ENCODE measurements at regions not wholly inside any gene's neighbourhood (a gene's known extent, or its start where the extent isn't known, plus 50 kb on each side); places are given as distances from the start of the nearest gene placed in this dataset.

- DNase-seq = no peak
These were observed 279.0 kb upstream of the ZFHX3 start for GRCh38 chr16:73326770-73327470.

- DNase-seq = no peak
These were observed 278.3 kb upstream of the ZFHX3 start for GRCh38 chr16:73326221-73326620.

- DNase-seq = no peak
These were observed 276.0 kb upstream of the ZFHX3 start for GRCh38 chr16:73323880-73324279.

GRCh38 chr16:73322856-73323255, 274.9 kb upstream of the ZFHX3 start:
- DNase-seq = no peak

- DNase-seq = no peak
These were observed 273.9 kb upstream of the ZFHX3 start for GRCh38 chr16:73321853-73322252.

- peak in 1 of 2 experiments; percentile 24 for DNase-seq
These were observed 271.8 kb upstream of the ZFHX3 start for GRCh38 chr16:73319737-73320136.

- DNase-seq = no peak
These were observed 271.3 kb upstream of the ZFHX3 start for GRCh38 chr16:73319261-73319660.

GRCh38 chr16:73317321-73317857, 269.5 kb upstream of the ZFHX3 start:
- DNase-seq = no peak

- no peak for DNase-seq
These were observed 267.7 kb upstream of the ZFHX3 start for GRCh38 chr16:73315645-73316044.

- no peak for DNase-seq
These were observed 266.0 kb upstream of the ZFHX3 start for GRCh38 chr16:73313950-73314349.

GRCh38 chr16:73311857-73312723, 264.2 kb upstream of the ZFHX3 start:
- no peak for DNase-seq

GRCh38 chr16:73308771-73309170, 260.8 kb upstream of the ZFHX3 start:
- no peak for DNase-seq

GRCh38 chr16:73306901-73307413, 259.0 kb upstream of the ZFHX3 start:
- DNase-seq = no peak

GRCh38 chr16:73304008-73304774, 256.3 kb upstream of the ZFHX3 start:
- DNase-seq = no peak

- DNase-seq = no peak
These were observed 255.0 kb upstream of the ZFHX3 start for GRCh38 chr16:73302942-73303341.

GRCh38 chr16:73301984-73302383, 254.1 kb upstream of the ZFHX3 start:
- no peak for DNase-seq

- no peak for DNase-seq
These were observed 251.4 kb upstream of the ZFHX3 start for GRCh38 chr16:73299346-73299745.

GRCh38 chr16:73298562-73298961, 250.6 kb upstream of the ZFHX3 start:
- DNase-seq = no peak

- DNase-seq = no peak
These were observed 242.3 kb upstream of the ZFHX3 start for GRCh38 chr16:73290258-73290657.

- DNase-seq = no peak
These were observed 241.3 kb upstream of the ZFHX3 start for GRCh38 chr16:73289232-73289631.

GRCh38 chr16:73288520-73288919, 240.6 kb upstream of the ZFHX3 start:
- DNase-seq = no peak

- DNase-seq = no peak
These were observed 240.0 kb upstream of the ZFHX3 start for GRCh38 chr16:73287859-73288405.
